ACC112 (cell line): ENCODE measurements at regions not wholly inside any gene's neighbourhood (a gene's known extent, or its start where the extent isn't known, plus 50 kb on each side); places are given as distances from the start of the nearest gene placed in this dataset.

Experiments used
- H2AFZ ChIP-seq: fragments of 200-600 bp; sonication (generic); one replicate; pipeline ENCODE4 v1.6.0; 2017; ENCODE audit warnings: antibody characterized with exemption, low read length; ENCODE audit not compliant: unreplicated experiment
- H3K27ac ChIP-seq: fragments of 200-600 bp; sonication (generic); 2 replicates; pipeline ENCODE4 v1.5.1; 2014; ENCODE audit warnings: low read depth, mild to moderate bottlenecking, antibody characterized with exemption, low read length, moderate library complexity
- H3K27me3 ChIP-seq: fragments of 200-600 bp; sonication (generic); 2 replicates; pipeline ENCODE4 v1.6.1; 2014; ENCODE audit warnings: mild to moderate bottlenecking, antibody characterized with exemption, low read length, moderate library complexity, mixed read lengths; ENCODE audit not compliant: insufficient read depth
- H3K36me3 ChIP-seq: fragments of 200-600 bp; sonication (generic); 2 replicates; pipeline ENCODE4 v1.6.1; 2016; ENCODE audit warnings: mild to moderate bottlenecking, antibody characterized with exemption, low read length, moderate library complexity, mixed read lengths; ENCODE audit not compliant: insufficient read depth
- H3K4me1 ChIP-seq: fragments of 200-600 bp; sonication (generic); one replicate; pipeline ENCODE4 v1.6.1; 2016; ENCODE audit warnings: low read length, mixed read lengths; ENCODE audit not compliant: insufficient read depth, unreplicated experiment, control insufficient read depth
- H3K4me3 ChIP-seq: fragments of 200-600 bp; sonication (generic); 2 replicates; pipeline ENCODE4 v1.5.1; 2014; ENCODE audit warnings: mild to moderate bottlenecking, low read depth, low read length
- H3K79me2 ChIP-seq: fragments of 200-600 bp; sonication (generic); one replicate; pipeline ENCODE4 v1.6.0; 2016; ENCODE audit warnings: low read length; ENCODE audit not compliant: control insufficient read depth, unreplicated experiment, insufficient read depth

DNA sequence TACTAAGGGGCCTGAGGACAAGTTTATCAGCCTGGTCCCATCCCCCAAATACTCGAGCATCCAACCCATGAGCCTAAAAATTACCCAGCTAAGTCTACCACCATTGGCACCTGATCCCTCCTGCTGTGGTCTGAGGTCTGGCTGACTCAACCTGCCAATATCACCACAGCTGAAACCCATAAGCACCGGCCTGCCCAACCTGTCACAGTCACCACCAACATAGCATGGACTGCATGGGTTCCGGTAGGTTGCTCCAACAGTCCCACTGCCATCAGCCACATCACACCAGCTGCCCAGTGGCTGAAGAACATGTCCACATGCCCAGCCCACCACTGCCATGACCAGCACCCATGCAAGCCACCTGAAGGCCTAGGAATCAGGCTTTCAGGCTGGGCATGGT lies 495.0 kb downstream of the PRELID2 start:
- no peak overlapping the region for H3K27ac ChIP-seq
- H2AFZ ChIP-seq: no peak overlapping the region
- H3K79me2 ChIP-seq: no peaks in the 10 kb centered on the region
- H3K36me3 ChIP-seq: no peaks in the 10 kb centered on the region
- H3K27me3 ChIP-seq: no peaks in the 10 kb centered on the region
- H3K4me1 ChIP-seq: no peaks in the 10 kb centered on the region
- H3K4me3 ChIP-seq: no peak overlapping the region

DNA sequence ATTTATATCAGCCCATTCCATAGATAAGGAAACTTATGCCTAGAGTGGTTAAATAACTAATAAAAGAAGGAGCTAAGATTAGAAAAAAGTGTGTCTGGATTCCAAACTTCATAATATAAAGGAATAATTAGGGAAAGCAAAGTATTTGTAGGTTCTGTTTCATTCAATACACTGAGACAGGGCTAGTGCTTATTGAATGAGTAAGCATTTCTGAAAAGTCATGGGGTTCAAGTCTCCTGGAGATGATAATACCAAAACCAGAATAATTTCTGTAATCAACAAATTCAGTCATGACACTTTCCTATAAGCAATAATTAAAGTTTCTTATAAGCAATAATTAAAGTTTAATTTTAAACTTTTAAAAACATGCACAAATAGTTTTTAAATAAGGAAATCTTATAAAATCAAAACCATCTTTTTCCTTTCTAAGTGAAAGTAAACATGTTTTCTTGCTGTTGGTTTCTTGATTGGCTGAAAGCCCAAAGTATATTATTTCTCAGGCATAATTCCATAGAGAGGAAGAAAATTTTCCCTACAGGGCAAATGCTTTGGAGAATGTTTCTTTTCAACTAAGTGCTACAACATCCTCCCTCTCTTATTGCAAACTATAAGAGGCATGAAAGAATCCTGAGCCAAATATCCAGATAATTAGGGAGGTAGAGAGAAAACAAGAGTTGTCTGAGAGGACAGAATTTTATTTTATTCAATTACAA lies 510.2 kb downstream of the PRELID2 start:
- H3K36me3 ChIP-seq: no peaks in the 10 kb centered on the region
- peaks cover 2% of the 10 kb centered on the region for H3K4me1 ChIP-seq
- H3K4me3 ChIP-seq: no peak overlapping the region
- H3K27me3 ChIP-seq: no peaks in the 10 kb centered on the region
- peak overlapping the region; percentile 39 for H2AFZ ChIP-seq
- H3K79me2 ChIP-seq: no peaks in the 10 kb centered on the region
- peak overlapping the region; percentile 29 for H3K27ac ChIP-seq

DNA sequence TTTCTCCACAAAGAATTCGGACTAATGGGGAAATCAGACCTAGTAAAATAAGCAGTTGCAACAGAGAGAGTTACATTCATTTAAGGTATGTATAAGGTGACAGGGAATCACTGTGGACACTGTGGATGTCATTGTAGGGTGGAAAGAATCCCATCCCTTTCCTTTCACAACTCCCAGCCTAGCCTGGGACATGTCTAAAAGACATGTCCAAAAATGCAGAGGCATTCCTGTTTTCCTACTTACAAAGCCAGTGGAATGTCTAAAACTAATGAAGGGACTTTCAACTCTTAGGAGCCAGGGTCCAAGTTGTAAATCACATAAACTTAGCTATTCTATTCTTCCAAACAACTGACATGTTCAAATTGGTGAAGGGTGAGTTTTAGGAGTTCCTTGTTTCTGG lies 511.0 kb downstream of the PRELID2 start:
- H3K36me3 ChIP-seq: no peaks in the 10 kb centered on the region

DNA sequence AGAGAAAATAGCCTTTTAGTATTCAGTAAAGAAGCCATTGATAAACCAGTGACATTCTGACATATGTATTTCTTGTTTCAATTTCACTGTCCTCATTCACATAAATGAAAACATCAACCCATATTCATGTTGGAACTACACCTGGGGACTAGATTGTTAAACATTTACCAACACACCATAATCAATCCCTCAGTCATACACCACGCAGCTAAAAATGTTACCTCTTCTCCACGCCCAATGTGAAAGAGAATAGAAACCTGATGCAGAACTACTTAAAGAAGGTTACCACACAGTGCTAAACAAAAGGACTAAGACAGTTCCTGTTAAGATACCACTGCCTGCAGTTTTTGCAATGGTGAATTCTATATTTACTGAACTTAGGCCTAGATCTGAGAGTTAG lies 518.9 kb downstream of the PRELID2 start:
- Histone ChIP-seq H3K27ac (no peak overlapping the region), H3K4me1 (no peaks in the 10 kb centered on the region), H3K79me2 (no peaks in the 10 kb centered on the region), H2AFZ (no peak overlapping the region), H3K4me3 (no peak overlapping the region), H3K27me3 (no peaks in the 10 kb centered on the region), H3K36me3 (no peaks in the 10 kb centered on the region)

More for the DNA sequence above, 511.0 kb downstream of the PRELID2 start:
- no peaks in the 10 kb centered on the region for H3K79me2 ChIP-seq
- H3K4me3 ChIP-seq: no peak overlapping the region
- H3K4me1 ChIP-seq: peaks cover 2% of the 10 kb centered on the region
- no peaks in the 10 kb centered on the region for H3K27me3 ChIP-seq
- H3K27ac ChIP-seq: peak overlapping the region; percentile 29
- peak overlapping the region; percentile 39 for H2AFZ ChIP-seq

DNA sequence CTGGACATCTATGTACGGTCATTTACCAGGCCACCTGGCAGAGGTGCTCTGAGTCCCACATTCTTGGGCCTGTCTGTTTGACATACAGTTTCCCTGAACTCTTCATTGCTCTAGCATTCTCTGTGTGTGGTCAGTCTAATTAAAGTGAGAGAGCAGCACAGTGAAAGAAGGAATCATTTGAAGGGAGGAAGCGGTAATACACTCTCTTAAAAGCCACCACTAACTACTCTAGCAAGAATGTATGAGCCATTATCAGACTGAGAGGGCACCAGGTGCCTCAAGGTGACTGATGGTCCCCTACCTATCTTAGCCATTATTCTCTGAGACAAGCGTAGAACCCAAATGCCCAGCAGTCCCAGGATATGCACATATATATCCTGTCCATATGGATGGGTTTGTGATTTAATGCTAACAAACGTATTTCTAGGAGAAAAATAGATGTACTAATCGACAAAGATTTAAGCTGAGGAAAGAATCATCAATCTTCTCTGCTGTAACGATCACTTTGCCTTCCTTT lies 527.2 kb downstream of the PRELID2 start:
- Histone ChIP-seq H3K27me3 (no peaks in the 10 kb centered on the region), H3K4me3 (no peak overlapping the region), H2AFZ (no peak overlapping the region), H3K79me2 (no peaks in the 10 kb centered on the region), H3K4me1 (no peaks in the 10 kb centered on the region), H3K27ac (no peak overlapping the region), H3K36me3 (no peaks in the 10 kb centered on the region)

DNA sequence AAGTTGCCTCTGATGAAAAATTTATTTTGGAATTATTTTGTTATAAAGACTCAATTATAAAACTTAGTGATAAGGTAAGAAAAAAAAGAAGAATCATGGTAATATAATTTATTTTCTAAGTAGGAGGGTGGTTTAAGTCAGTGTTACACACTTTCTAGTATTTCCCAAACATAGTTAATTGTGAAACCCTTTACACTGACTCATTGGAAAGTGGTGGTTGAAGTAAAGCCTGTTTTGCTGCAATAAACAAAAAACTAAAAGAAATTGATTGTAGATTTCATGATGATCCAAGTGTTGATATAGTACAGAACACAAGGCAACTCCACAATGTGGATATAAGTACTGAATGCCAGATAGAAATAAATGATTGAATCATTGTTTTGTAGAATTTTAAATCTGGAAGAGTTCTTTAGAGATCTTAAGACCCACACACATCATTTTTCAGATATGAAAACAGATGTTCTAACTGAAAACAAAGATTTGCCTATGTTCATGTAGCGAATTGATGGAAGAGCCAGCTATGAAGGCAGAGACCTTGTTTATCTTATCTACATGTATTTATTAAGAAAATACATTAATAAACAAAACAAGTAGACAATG lies 539.8 kb downstream of the PRELID2 start:
- Histone ChIP-seq H2AFZ (no peak overlapping the region), H3K4me1 (no peaks in the 10 kb centered on the region), H3K27me3 (no peaks in the 10 kb centered on the region), H3K27ac (no peak overlapping the region), H3K79me2 (no peaks in the 10 kb centered on the region), H3K36me3 (no peaks in the 10 kb centered on the region), H3K4me3 (no peak overlapping the region)

DNA sequence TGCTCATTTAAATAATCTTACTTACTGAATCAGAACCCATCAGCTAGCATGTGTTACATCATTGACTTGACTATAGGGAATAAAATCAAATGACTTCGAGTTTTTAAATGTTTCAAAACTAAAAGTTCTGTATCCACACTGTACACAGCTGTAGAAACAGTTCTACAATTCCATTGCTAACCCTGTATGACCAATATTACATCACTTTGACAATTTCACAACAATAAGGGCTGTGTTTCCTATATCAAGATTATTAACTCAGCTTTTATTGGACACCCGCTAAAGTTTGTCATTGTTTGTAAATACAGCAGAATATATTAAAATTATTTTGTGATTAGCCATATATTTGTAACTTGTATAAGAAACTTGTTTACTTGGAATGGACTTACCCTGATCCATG lies 540.8 kb downstream of the PRELID2 start:
- no peaks in the 10 kb centered on the region for H3K4me1 ChIP-seq

DNA sequence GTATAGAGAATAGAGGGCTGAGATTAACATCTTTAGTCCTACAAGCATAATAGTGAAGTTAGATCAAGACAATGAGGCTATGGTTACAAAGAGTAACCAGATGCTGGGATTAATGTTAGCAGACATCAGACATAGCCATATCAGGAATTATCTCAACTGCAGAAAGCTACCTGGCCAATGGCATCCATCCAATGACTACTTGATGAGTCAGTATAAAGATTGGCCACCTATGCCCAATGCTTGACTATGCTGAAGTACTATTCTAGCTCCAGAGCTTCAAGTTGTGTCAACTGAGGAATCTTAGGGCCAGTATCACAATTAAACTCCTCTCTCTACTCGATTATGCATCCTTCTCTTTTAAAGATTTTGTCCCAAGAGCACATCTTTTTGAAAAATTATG lies 541.4 kb downstream of the PRELID2 start:
- no peaks in the 10 kb centered on the region for H3K36me3 ChIP-seq
- no peak overlapping the region for H3K4me3 ChIP-seq
- H3K27ac ChIP-seq: no peak overlapping the region
- no peaks in the 10 kb centered on the region for H3K27me3 ChIP-seq
- H3K4me1 ChIP-seq: no peaks in the 10 kb centered on the region
- H3K79me2 ChIP-seq: no peaks in the 10 kb centered on the region
- H2AFZ ChIP-seq: no peak overlapping the region

More for the DNA sequence above, 540.8 kb downstream of the PRELID2 start:
- H3K27me3 ChIP-seq: no peaks in the 10 kb centered on the region
- no peak overlapping the region for H3K4me3 ChIP-seq
- no peaks in the 10 kb centered on the region for H3K36me3 ChIP-seq
- H3K27ac ChIP-seq: no peak overlapping the region
- no peak overlapping the region for H2AFZ ChIP-seq
- no peaks in the 10 kb centered on the region for H3K79me2 ChIP-seq

DNA sequence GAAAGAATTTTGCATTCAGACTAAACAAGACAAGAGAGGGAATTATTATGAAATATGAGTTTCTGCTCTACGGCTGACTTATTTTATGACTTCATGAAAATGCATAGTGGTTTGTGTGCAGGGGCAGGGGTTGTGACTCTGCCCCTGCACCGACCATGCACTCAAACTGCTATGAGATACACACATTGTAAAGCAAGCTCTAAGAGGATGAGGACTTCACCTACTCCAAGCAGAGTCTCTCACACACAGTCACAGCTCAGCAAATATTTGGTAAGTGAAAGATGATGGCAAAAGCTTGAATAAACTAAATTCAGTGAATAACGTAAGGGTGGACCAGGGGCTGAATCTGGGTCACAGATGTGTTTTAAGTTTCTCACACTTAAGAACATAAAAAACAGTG lies 542.9 kb downstream of the PRELID2 start:
- Histone ChIP-seq H3K36me3 (no peaks in the 10 kb centered on the region), H3K4me1 (no peaks in the 10 kb centered on the region), H2AFZ (no peak overlapping the region), H3K27me3 (no peaks in the 10 kb centered on the region), H3K27ac (no peak overlapping the region), H3K79me2 (no peaks in the 10 kb centered on the region), H3K4me3 (no peak overlapping the region)

DNA sequence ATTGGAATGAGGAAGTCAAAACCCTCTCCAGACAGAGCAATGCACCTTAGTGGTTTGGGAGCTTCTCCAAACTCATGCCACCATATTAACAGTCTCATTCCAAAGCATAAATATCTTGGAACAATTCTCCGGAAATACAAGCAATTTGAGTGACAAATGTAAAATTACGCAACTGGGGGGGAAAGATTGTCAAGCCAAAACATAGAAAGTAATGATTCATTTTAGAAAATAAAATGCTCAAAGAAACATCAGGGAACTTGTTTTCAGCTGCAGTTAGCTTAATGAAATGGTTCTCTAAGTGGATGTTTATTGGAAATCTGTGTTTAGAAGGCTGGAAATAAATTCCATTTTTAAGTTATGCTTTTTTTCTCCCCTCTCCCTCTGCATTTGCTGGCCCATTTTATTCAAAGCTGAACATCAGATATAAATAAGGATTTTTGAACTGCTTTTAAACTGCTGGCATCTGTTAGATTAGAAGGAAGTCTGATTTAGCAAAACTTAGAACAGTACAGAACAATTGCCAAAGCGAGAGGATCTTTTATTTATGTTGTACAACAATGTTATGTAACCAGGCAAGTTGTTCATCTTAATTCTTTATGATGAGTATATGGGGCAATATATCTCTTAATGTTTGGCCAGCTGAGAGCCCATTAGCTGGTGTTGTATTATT lies 551.9 kb downstream of the PRELID2 start:
- H3K4me1 ChIP-seq: peaks cover 14% of the 10 kb centered on the region
- no peaks in the 10 kb centered on the region for H3K36me3 ChIP-seq
- H3K27ac ChIP-seq: peak overlapping the region; percentile 32; the same call in 1 of the 2 replicates
- no peaks in the 10 kb centered on the region for H3K79me2 ChIP-seq
- peak overlapping the region; percentile 65 for H2AFZ ChIP-seq
- no peak overlapping the region for H3K4me3 ChIP-seq
- H3K27me3 ChIP-seq: no peaks in the 10 kb centered on the region
